K562 (cell line): ENCODE measurements at regions not wholly inside any gene's neighbourhood (a gene's known extent, or its start where the extent isn't known, plus 50 kb on each side); places are given as distances from the start of the nearest gene placed in this dataset.

Experiments
- ATAC-seq: fragments of 200-7000 bp; cut with Tn5 transposase; 3 replicates; pipeline ENCODE4 v1.9.1; 2020; ENCODE audit warnings: moderate library complexity
- BruUV-seq: library from RNA; stranded (reverse); fragments of 400-500 nt; replicated peaks from 2 replicates; lab custom pipeline; 2021; lab: Mats Ljungman, UMichigan
- CTCF ChIA-PET: fragments of 300-600 bp; formaldehyde crosslinking; extraction: SDS; loops from one replicate; lab custom pipeline; 2021; ENCODE audit warnings: low intra/inter-chr PET ratio; lab: Yijun Ruan, JAX
- POLR2A ChIA-PET: fragments of 300-600, 350-650 bp; sonication (Branson Sonifier 250); formaldehyde crosslinking; extraction: SDS; loops from one replicate; lab custom pipeline; 2021; ENCODE audit warnings: antibody characterized with exemption, inconsistent platforms; lab: Yijun Ruan, JAX
- DNase-seq, 4 experiments: peaks; one replicate each; pipeline versions ENCODE4 v3.0.0 to v3.0.0-alpha.2; 2011 to 2018; ENCODE audit warnings: low spot score in 3 of 4, mixed read lengths in 3 of 4; ENCODE audit errors: extremely low read depth in 1 of 4
- FAIRE-seq: peaks from 2 replicates; lab custom pipeline; 2011; peaks lifted over from hg19 to GRCh38; lab: Jason Lieb, UNC
- H2AFZ ChIP-seq: 2 replicates; pipeline ENCODE4 v1.6.0; 2011; ENCODE audit warnings: low read depth, low read length, control low read depth, inconsistent platforms
- H3K27ac ChIP-seq: fragments of 200-600 bp; 3 replicates; pipeline ENCODE4 v1.8.0; 2011; ENCODE audit warnings: low read depth, mild to moderate bottlenecking, control low read depth, inconsistent platforms, low read length, moderate library complexity, mixed read lengths; ENCODE audit errors: extremely low read depth
- H3K27me3 ChIP-seq, 2 experiments: fragments of 300-600 bp in 1 of 2; 2 replicates in 1 of 2; 3 replicates in 1 of 2; pipeline versions ENCODE4 v1.6.0 to v1.8.0; 2011; ENCODE audit warnings: inconsistent platforms in 2 of 2, low read length in 2 of 2, mild to moderate bottlenecking in 1 of 2, mixed read lengths in 1 of 2, moderate library complexity in 1 of 2; ENCODE audit not compliant: control insufficient read depth in 2 of 2, insufficient read depth in 2 of 2
- H3K36me3 ChIP-seq: fragments of 300-600 bp; 3 replicates; pipeline ENCODE4 v1.8.0; 2011; ENCODE audit warnings: mild to moderate bottlenecking, low read length, inconsistent platforms; ENCODE audit not compliant: control insufficient read depth, insufficient read depth
- H3K4me1 ChIP-seq, 2 experiments: fragments of 200-600 bp in 1 of 2; replicated peaks in 1 of 2; 2 replicates in 1 of 2; 3 replicates in 1 of 2; pipeline versions ENCODE4 v1.5.1 to v1.8.0; 2011; ENCODE audit warnings: inconsistent platforms in 2 of 2, low read length in 2 of 2, mild to moderate bottlenecking in 1 of 2, mixed read lengths in 1 of 2, moderate library complexity in 1 of 2; ENCODE audit not compliant: control insufficient read depth in 2 of 2, insufficient read depth in 2 of 2
- H3K4me2 ChIP-seq: 2 replicates; pipeline ENCODE4 v1.6.1; 2011; ENCODE audit warnings: low read length, control low read depth, inconsistent platforms, mixed read lengths; ENCODE audit not compliant: insufficient read depth
- H3K4me3 ChIP-seq: fragments of 200-600 bp; sonication (generic), shearing (Covaris generic); 2 replicates; pipeline ENCODE4 v1.5.1; 2016; ENCODE audit warnings: control low read depth, inconsistent platforms
- H3K79me2 ChIP-seq: fragments of 200-600 bp; 3 replicates; pipeline ENCODE4 v1.8.0; 2011; ENCODE audit warnings: low read length, inconsistent platforms; ENCODE audit not compliant: control insufficient read depth, insufficient read depth
- H3K9ac ChIP-seq, 2 experiments: 2 replicates each; pipeline versions ENCODE4 v1.6.0 to v1.6.1; 2011; ENCODE audit warnings: low read depth in 2 of 2, low read length in 2 of 2, control low read depth in 1 of 2, inconsistent platforms in 1 of 2, mild to moderate bottlenecking in 1 of 2, mixed read lengths in 1 of 2; ENCODE audit not compliant: insufficient read depth in 1 of 2
- H3K9me1 ChIP-seq: one replicate; pipeline ENCODE4 v1.6.0; 2011; ENCODE audit warnings: inconsistent platforms, mild to moderate bottlenecking, low read length, moderate library complexity; ENCODE audit not compliant: control insufficient read depth, insufficient read depth
- H3K9me3 ChIP-seq: replicated peaks from 2 replicates; pipeline ENCODE4 v1.5.1; 2011; ENCODE audit warnings: low read depth, low read length, inconsistent platforms; ENCODE audit not compliant: control insufficient read depth, insufficient read depth
- H4K20me1 ChIP-seq: replicated peaks from 2 replicates; pipeline ENCODE4 v1.6.1; 2011; ENCODE audit warnings: low read length, inconsistent platforms, mixed read lengths; ENCODE audit not compliant: control insufficient read depth, insufficient read depth
- MECOM ChIP-seq: fragments of 250-450 bp; sonication (Bioruptor Pico); IDR thresholded peaks from 2 replicates; pipeline ENCODE4 v1.8.0; 2022; ENCODE audit warnings: inconsistent platforms
- TFAM ChIP-seq: fragments of 250-450 bp; sonication (Bioruptor Pico); conservative IDR thresholded peaks from 2 replicates; pipeline ENCODE4 v1.5.0; 2021; ENCODE audit warnings: mild to moderate bottlenecking, moderate library complexity
- ZNF398 ChIP-seq: fragments of 250-450 bp; sonication (Bioruptor Pico); IDR thresholded peaks from 2 replicates; pipeline ENCODE4 v1.8.0; 2021; ENCODE audit warnings: moderate library complexity, mild to moderate bottlenecking, inconsistent platforms
- ZNF583 ChIP-seq: fragments of 250-450 bp; sonication (Bioruptor Pico); IDR thresholded peaks from 2 replicates; pipeline ENCODE4 v1.4.0; 2020
- ZNF609 ChIP-seq: sonication (generic); formaldehyde crosslinking; IDR thresholded peaks from 2 replicates; pipeline ENCODE4 v1.8.1; 2023; ENCODE audit warnings: missing genetic modification reagents, mild to moderate bottlenecking, borderline replicate concordance
- ZNF830 ChIP-seq: fragments of 250-450 bp; sonication (Bioruptor Pico); IDR thresholded peaks from 2 replicates; pipeline ENCODE4 v1.5.0; 2021; ENCODE audit warnings: mild to moderate bottlenecking
- WGBS: fragments of 100-300 bp; shearing (Covaris generic); methylation state at CpG from one replicate; pipeline ENCODE4 v1.1.6; 2016; ENCODE audit warnings: low coverage, mixed read lengths; ENCODE audit not compliant: insufficient coverage; ENCODE audit errors: missing lambda C conversion rate; 5-methylcytosine and 5-hydroxymethylcytosine counted together
- in situ Hi-C: fragments of 300-500 bp; cut with MboI; formaldehyde crosslinking; loops from 4 replicates; pipeline ENCODE4 v1.15.0; 2018; ENCODE audit warnings: inconsistent platforms, mixed read lengths
- intact Hi-C: fragments of 100-400 bp; cut with micrococcal nuclease; formaldehyde crosslinking; loops from 2 replicates; pipeline ENCODE4 v1.14.2; 2022
- TF ChIP-seq, protein P1 (sequence below), 3 experiments: fragments of 200-800 bp in 1 of 3; fragments of 250-450 bp in 1 of 3; fragments of 450-650 bp in 1 of 3; sonication (Bioruptor Pico) in 1 of 3; sonication (Bioruptor generic) in 1 of 3; formaldehyde crosslinking in 1 of 3; IDR thresholded peaks; 2 replicates each; pipeline versions ENCODE4 v1.6.1 to v1.8.0; 2016 to 2022; ENCODE audit warnings: mild to moderate bottlenecking in 2 of 3, missing genetic modification characterization in 2 of 3, missing compliant biosample characterization in 1 of 3, moderate library complexity in 1 of 3
- TF ChIP-seq, protein P2 (sequence below): sonication (generic); formaldehyde crosslinking; IDR thresholded peaks from 2 replicates; pipeline ENCODE4 v1.8.1; 2023; ENCODE audit warnings: mild to moderate bottlenecking, missing genetic modification reagents

- H3K9me1 ChIP-seq: no peaks in the 10 kb centered on the region
- intact Hi-C loops: loop anchor here (5.0 kb wide), 1 partner anchor 52 kb away; no protein-coding TSS in a partner anchor
- 93% methylated on average over 11 of the region's 11 CpGs for WGBS
- H3K36me3 ChIP-seq: no peaks in the 10 kb centered on the region
- H3K27ac ChIP-seq: no peak overlapping the region
- no peaks in the 10 kb centered on the region for H3K79me2 ChIP-seq
- no TSS peak for BruUV-seq
- CTCF ChIA-PET: no interaction called here
- H3K4me1 ChIP-seq: peaks cover 3 to 17% of the 10 kb centered on the region in 2 experiments
- H4K20me1 ChIP-seq: no peaks in the 10 kb centered on the region
- POLR2A ChIA-PET: interaction anchor here (1.0 kb wide), 1 partner anchor 36 kb away, joined by 5 read pairs; no protein-coding TSS in a partner anchor
- no peak overlapping the region for H3K9ac ChIP-seq
- H3K4me2 ChIP-seq: no peak overlapping the region
- ATAC-seq (no peak), DNase-seq (no peak), FAIRE-seq (no peak)
- no peaks in the 10 kb centered on the region for H3K27me3 ChIP-seq
- in situ Hi-C loops: no loop called here
- H2AFZ ChIP-seq: no peak overlapping the region
- H3K9me3 ChIP-seq: no peaks in the 10 kb centered on the region
- H3K4me3 ChIP-seq: no peak overlapping the region
- TF ChIP-seq MECOM: no peak
- no peak for TF ChIP-seq ZNF583
- TF ChIP-seq ZNF398 (CRISPR knock-in tag): no peak
- TF ChIP-seq, protein P1, sequence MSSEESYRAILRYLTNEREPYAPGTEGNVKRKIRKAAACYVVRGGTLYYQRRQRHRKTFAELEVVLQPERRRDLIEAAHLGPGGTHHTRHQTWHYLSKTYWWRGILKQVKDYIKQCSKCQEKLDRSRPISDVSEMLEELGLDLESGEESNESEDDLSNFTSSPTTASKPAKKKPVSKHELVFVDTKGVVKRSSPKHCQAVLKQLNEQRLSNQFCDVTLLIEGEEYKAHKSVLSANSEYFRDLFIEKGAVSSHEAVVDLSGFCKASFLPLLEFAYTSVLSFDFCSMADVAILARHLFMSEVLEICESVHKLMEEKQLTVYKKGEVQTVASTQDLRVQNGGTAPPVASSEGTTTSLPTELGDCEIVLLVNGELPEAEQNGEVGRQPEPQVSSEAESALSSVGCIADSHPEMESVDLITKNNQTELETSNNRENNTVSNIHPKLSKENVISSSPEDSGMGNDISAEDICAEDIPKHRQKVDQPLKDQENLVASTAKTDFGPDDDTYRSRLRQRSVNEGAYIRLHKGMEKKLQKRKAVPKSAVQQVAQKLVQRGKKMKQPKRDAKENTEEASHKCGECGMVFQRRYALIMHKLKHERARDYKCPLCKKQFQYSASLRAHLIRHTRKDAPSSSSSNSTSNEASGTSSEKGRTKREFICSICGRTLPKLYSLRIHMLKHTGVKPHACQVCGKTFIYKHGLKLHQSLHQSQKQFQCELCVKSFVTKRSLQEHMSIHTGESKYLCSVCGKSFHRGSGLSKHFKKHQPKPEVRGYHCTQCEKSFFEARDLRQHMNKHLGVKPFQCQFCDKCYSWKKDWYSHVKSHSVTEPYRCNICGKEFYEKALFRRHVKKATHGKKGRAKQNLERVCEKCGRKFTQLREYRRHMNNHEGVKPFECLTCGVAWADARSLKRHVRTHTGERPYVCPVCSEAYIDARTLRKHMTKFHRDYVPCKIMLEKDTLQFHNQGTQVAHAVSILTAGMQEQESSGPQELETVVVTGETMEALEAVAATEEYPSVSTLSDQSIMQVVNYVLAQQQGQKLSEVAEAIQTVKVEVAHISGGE (CRISPR knock-in tag; IDR thresholded peaks at IDR 0.05): peak in 1 of 3 experiments; percentile 66; a peak in 2 of 6 replicates
- no peak for TF ChIP-seq ZNF609 (CRISPR knock-in tag)
- TF ChIP-seq, protein P2, sequence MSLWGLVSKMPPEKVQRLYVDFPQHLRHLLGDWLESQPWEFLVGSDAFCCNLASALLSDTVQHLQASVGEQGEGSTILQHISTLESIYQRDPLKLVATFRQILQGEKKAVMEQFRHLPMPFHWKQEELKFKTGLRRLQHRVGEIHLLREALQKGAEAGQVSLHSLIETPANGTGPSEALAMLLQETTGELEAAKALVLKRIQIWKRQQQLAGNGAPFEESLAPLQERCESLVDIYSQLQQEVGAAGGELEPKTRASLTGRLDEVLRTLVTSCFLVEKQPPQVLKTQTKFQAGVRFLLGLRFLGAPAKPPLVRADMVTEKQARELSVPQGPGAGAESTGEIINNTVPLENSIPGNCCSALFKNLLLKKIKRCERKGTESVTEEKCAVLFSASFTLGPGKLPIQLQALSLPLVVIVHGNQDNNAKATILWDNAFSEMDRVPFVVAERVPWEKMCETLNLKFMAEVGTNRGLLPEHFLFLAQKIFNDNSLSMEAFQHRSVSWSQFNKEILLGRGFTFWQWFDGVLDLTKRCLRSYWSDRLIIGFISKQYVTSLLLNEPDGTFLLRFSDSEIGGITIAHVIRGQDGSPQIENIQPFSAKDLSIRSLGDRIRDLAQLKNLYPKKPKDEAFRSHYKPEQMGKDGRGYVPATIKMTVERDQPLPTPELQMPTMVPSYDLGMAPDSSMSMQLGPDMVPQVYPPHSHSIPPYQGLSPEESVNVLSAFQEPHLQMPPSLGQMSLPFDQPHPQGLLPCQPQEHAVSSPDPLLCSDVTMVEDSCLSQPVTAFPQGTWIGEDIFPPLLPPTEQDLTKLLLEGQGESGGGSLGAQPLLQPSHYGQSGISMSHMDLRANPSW (CRISPR knock-in tag): no peak
- no peak for TF ChIP-seq TFAM (CRISPR knock-in tag)
- no peak for TF ChIP-seq ZNF830
These were observed 65.3 kb upstream of the ZNF217 start for GRCh38 chr20:53658973-53659372.
